Neural cell (in vitro differentiated cells): ENCODE measurements at regions not wholly inside any gene's neighbourhood (a gene's known extent, or its start where the extent isn't known, plus 50 kb on each side); places are given as distances from the start of the nearest gene placed in this dataset.

Experiments used
- H2AFZ ChIP-seq: fragments of 200-600, 300-800 bp; sonication (generic), shearing (Covaris generic); 2 replicates; pipeline ENCODE4 v1.6.0; 2014; ENCODE audit warnings: low read depth, mild to moderate bottlenecking, antibody characterized with exemption, low read length, moderate library complexity
- H3F3A ChIP-seq: fragments of 200-600 bp; shearing (Covaris generic); 2 replicates; pipeline ENCODE4 v1.6.1; 2016; ENCODE audit warnings: mild to moderate bottlenecking, moderate library complexity, mixed read lengths, antibody characterized with exemption, low read length; ENCODE audit not compliant: insufficient read depth, poor library complexity, severe bottlenecking
- H3K27ac ChIP-seq: fragments of 200-600, 300-800 bp; sonication (generic), shearing (Covaris generic); 2 replicates; pipeline ENCODE4 v1.5.1; 2014; ENCODE audit warnings: mild to moderate bottlenecking, low read length, moderate library complexity
- H3K27me3 ChIP-seq: fragments of 300-800, 200-600 bp; sonication (generic), shearing (Covaris generic); 2 replicates; pipeline ENCODE4 v1.6.0; 2014; ENCODE audit warnings: mild to moderate bottlenecking, low read depth, low read length, moderate library complexity; ENCODE audit not compliant: insufficient read depth
- H3K36me3 ChIP-seq: fragments of 300-800, 200-600 bp; sonication (generic), shearing (Covaris generic); 2 replicates; pipeline ENCODE4 v1.5.1; 2014; ENCODE audit warnings: mild to moderate bottlenecking, antibody characterized with exemption, low read length, moderate library complexity; ENCODE audit not compliant: insufficient read depth
- H3K4me2 ChIP-seq: fragments of 300-800, 200-600 bp; sonication (generic), shearing (Covaris generic); 2 replicates; pipeline ENCODE4 v1.6.0; 2014; ENCODE audit warnings: mild to moderate bottlenecking, low read length
- H3K4me3 ChIP-seq: fragments of 300-800, 200-600 bp; sonication (generic), shearing (Covaris generic); 2 replicates; pipeline ENCODE4 v1.5.1; 2014; ENCODE audit warnings: mild to moderate bottlenecking, low read length, moderate library complexity
- H3K79me2 ChIP-seq: fragments of 200-600 bp; shearing (Covaris generic); replicated peaks from 2 replicates; pipeline ENCODE4 v1.6.0; 2014; ENCODE audit warnings: mild to moderate bottlenecking, low read length, moderate library complexity; ENCODE audit not compliant: insufficient read depth
- H3K9ac ChIP-seq: fragments of 300-800, 200-600 bp; sonication (generic), shearing (Covaris generic); 2 replicates; pipeline ENCODE4 v1.6.1; 2016; ENCODE audit warnings: mild to moderate bottlenecking, low read length, mixed read lengths
- H3K9me2 ChIP-seq: fragments of 200-600 bp; shearing (Covaris generic); 2 replicates; pipeline ENCODE4 v1.6.1; 2016; ENCODE audit warnings: mild to moderate bottlenecking, low read length, mixed read lengths; ENCODE audit not compliant: insufficient read depth
- H3K9me3 ChIP-seq: fragments of 200-600, 300-800 bp; sonication (generic), shearing (Covaris generic); 2 replicates; pipeline ENCODE4 v1.6.1; 2016; ENCODE audit warnings: mild to moderate bottlenecking, mixed run types, low read length, moderate library complexity, mixed read lengths
- H4K20me1 ChIP-seq: fragments of 200-600 bp; shearing (Covaris generic); 2 replicates; pipeline ENCODE4 v1.6.1; 2016; ENCODE audit warnings: mild to moderate bottlenecking, mixed run types; ENCODE audit not compliant: insufficient read depth
- EP300 ChIP-seq: fragments of 450-650 bp; conservative IDR thresholded peaks from 2 replicates; pipeline ENCODE4 v1.6.1; 2014; ENCODE audit warnings: antibody characterized with exemption, mild to moderate bottlenecking, moderate library complexity; ENCODE audit not compliant: poor library complexity, severe bottlenecking
- EZH2 ChIP-seq: fragments of 200-600, 300-800 bp; shearing (Covaris generic), sonication (generic); IDR thresholded peaks from 2 replicates; pipeline ENCODE4 v1.6.1; 2014; ENCODE audit warnings: antibody characterized with exemption, low read length, borderline replicate concordance, mild to moderate bottlenecking; ENCODE audit not compliant: insufficient read depth, poor library complexity, severe bottlenecking
- MXI1 ChIP-seq: fragments of 450-650 bp; conservative IDR thresholded peaks from 2 replicates; pipeline ENCODE4 v1.6.1; 2014; ENCODE audit warnings: antibody characterized with exemption, mild to moderate bottlenecking; ENCODE audit not compliant: poor library complexity, severe bottlenecking
- POLR2AphosphoS5 ChIP-seq: IDR thresholded peaks from 2 replicates; pipeline ENCODE4 v1.6.1; 2012
- RAD21 ChIP-seq: fragments of 450-650 bp; conservative IDR thresholded peaks from 2 replicates; pipeline ENCODE4 v1.6.1; 2014; ENCODE audit warnings: antibody characterized with exemption, mild to moderate bottlenecking, moderate library complexity
- SMC3 ChIP-seq: fragments of 450-650 bp; conservative IDR thresholded peaks from 2 replicates; pipeline ENCODE4 v1.6.1; 2014; ENCODE audit warnings: antibody characterized with exemption, mild to moderate bottlenecking, moderate library complexity; ENCODE audit not compliant: poor library complexity
- TAF1 ChIP-seq: IDR thresholded peaks from 2 replicates; pipeline ENCODE4 v1.6.1; 2012; ENCODE audit warnings: low read depth
- TF ChIP-seq, protein P1 (sequence below): IDR thresholded peaks from 2 replicates; pipeline ENCODE4 v1.6.1; 2012; ENCODE audit warnings: borderline replicate concordance
- TF ChIP-seq, protein P2 (sequence below): fragments of 450-650 bp; IDR thresholded peaks from 2 replicates; pipeline ENCODE4 v1.5.1; 2014; ENCODE audit warnings: antibody characterized with exemption, mild to moderate bottlenecking, moderate library complexity; ENCODE audit not compliant: poor library complexity, severe bottlenecking

DNA sequence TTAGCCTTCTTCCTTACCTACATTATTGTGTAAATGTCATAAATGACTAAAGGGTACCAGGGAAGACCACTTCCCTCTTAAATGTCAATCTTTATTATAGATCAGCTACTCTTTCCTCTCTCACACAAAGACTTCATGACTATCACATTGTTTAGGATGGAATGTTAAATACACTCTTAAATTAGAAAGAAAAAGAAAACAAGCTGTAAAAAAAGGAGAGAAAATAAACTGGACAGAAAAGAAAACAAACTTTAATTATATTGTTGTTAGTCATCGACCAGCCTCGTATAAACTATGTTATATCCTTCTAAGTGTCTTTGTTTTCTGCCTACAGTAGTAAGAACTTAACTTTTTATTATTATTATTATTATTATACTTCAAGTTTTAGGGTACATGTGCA lies 666.4 kb upstream of the NR3C2 start:
- no peaks in the 10 kb centered on the region for H3K27me3 ChIP-seq
- H3K9me3 ChIP-seq = no peaks in the 10 kb centered on the region
- no peak overlapping the region for H3K4me2 ChIP-seq
- H3K36me3 ChIP-seq = no peaks in the 10 kb centered on the region
- no peak overlapping the region for H3K9ac ChIP-seq
- TF ChIP-seq MXI1 = no peak
- TF ChIP-seq, protein P1, sequence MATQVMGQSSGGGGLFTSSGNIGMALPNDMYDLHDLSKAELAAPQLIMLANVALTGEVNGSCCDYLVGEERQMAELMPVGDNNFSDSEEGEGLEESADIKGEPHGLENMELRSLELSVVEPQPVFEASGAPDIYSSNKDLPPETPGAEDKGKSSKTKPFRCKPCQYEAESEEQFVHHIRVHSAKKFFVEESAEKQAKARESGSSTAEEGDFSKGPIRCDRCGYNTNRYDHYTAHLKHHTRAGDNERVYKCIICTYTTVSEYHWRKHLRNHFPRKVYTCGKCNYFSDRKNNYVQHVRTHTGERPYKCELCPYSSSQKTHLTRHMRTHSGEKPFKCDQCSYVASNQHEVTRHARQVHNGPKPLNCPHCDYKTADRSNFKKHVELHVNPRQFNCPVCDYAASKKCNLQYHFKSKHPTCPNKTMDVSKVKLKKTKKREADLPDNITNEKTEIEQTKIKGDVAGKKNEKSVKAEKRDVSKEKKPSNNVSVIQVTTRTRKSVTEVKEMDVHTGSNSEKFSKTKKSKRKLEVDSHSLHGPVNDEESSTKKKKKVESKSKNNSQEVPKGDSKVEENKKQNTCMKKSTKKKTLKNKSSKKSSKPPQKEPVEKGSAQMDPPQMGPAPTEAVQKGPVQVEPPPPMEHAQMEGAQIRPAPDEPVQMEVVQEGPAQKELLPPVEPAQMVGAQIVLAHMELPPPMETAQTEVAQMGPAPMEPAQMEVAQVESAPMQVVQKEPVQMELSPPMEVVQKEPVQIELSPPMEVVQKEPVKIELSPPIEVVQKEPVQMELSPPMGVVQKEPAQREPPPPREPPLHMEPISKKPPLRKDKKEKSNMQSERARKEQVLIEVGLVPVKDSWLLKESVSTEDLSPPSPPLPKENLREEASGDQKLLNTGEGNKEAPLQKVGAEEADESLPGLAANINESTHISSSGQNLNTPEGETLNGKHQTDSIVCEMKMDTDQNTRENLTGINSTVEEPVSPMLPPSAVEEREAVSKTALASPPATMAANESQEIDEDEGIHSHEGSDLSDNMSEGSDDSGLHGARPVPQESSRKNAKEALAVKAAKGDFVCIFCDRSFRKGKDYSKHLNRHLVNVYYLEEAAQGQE = no peak
- no peak for TF ChIP-seq POLR2AphosphoS5
- no peak for TF ChIP-seq SMC3
- TF ChIP-seq EZH2 = no peak
- no peak for TF ChIP-seq EP300
- TF ChIP-seq, protein P2, sequence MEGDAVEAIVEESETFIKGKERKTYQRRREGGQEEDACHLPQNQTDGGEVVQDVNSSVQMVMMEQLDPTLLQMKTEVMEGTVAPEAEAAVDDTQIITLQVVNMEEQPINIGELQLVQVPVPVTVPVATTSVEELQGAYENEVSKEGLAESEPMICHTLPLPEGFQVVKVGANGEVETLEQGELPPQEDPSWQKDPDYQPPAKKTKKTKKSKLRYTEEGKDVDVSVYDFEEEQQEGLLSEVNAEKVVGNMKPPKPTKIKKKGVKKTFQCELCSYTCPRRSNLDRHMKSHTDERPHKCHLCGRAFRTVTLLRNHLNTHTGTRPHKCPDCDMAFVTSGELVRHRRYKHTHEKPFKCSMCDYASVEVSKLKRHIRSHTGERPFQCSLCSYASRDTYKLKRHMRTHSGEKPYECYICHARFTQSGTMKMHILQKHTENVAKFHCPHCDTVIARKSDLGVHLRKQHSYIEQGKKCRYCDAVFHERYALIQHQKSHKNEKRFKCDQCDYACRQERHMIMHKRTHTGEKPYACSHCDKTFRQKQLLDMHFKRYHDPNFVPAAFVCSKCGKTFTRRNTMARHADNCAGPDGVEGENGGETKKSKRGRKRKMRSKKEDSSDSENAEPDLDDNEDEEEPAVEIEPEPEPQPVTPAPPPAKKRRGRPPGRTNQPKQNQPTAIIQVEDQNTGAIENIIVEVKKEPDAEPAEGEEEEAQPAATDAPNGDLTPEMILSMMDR = no peak
- TF ChIP-seq TAF1 = no peak
- TF ChIP-seq RAD21 = no peak
- H3K79me2 ChIP-seq = no peaks in the 10 kb centered on the region
- no peaks in the 10 kb centered on the region for H3F3A ChIP-seq
- no peak overlapping the region for H3K27ac ChIP-seq
- no peak overlapping the region for H2AFZ ChIP-seq
- H4K20me1 ChIP-seq = no peaks in the 10 kb centered on the region
- H3K9me2 ChIP-seq = no peaks in the 10 kb centered on the region
- H3K4me3 ChIP-seq = no peak overlapping the region

DNA sequence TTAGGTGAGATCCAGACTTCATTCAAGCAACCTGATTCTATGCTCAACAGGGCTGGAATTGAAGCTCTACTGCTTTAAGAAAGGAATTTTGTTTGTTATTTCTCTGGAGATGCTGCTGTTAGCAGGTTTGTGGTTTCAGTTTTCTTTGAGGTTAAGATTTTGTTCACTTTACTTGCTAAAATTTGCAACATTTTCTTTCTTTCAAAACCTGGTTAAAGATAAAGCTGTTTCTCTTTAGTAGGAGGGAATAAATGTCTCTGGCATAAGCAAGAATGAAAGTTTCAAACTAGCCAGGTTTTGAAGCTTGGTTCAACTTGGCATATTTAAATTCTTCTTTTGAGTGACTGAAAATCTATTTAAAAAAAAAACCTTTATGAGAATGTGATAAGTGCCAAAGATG lies 660.6 kb upstream of the NR3C2 start:
- H3K27ac ChIP-seq = no peak overlapping the region
- no peaks in the 10 kb centered on the region for H3K36me3 ChIP-seq
- TF ChIP-seq POLR2AphosphoS5 (no peak), RAD21 (no peak), EP300 (no peak), MXI1 (no peak), EZH2 (no peak)
- H2AFZ ChIP-seq = no peak overlapping the region
- no peaks in the 10 kb centered on the region for H3F3A ChIP-seq
- H3K79me2 ChIP-seq = no peaks in the 10 kb centered on the region
- H3K4me3 ChIP-seq = no peak overlapping the region
- H3K27me3 ChIP-seq = no peaks in the 10 kb centered on the region
- H3K9ac ChIP-seq = no peak overlapping the region
- H3K4me2 ChIP-seq = no peak overlapping the region
- no peaks in the 10 kb centered on the region for H3K9me3 ChIP-seq
- H3K9me2 ChIP-seq = no peaks in the 10 kb centered on the region
- H4K20me1 ChIP-seq = no peaks in the 10 kb centered on the region

DNA sequence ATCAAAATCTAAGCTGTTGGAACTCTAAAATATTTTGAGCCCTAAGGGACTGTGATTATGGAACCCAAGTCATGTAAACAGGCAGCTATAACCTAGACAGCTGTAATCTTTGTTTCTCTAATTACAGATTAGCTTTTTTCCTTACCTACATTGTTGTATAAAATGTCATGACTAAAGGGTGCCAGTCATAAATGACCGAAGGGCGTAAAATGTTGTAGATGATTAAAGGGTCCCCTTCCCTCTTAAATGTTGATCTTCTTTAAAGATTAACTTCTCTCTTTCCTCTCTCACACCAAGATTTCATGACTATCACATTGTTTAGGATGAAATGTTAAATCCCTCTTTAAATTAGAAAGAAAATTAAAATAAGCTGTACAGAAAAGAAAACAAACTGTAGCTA lies 659.4 kb upstream of the NR3C2 start:
- no peaks in the 10 kb centered on the region for H3K9me2 ChIP-seq
- H2AFZ ChIP-seq = no peak overlapping the region
- H4K20me1 ChIP-seq = no peaks in the 10 kb centered on the region
- no peaks in the 10 kb centered on the region for H3F3A ChIP-seq
- no peaks in the 10 kb centered on the region for H3K9me3 ChIP-seq
- H3K4me3 ChIP-seq = no peak overlapping the region
- TF ChIP-seq RAD21 (no peak), SMC3 (no peak), EP300 (no peak), TAF1 (no peak), EZH2 (no peak), POLR2AphosphoS5 (no peak), MXI1 (no peak)
- TF ChIP-seq, protein P1 = no peak
- TF ChIP-seq, protein P2 = no peak
- no peaks in the 10 kb centered on the region for H3K36me3 ChIP-seq
- no peaks in the 10 kb centered on the region for H3K79me2 ChIP-seq
- no peak overlapping the region for H3K9ac ChIP-seq
- no peaks in the 10 kb centered on the region for H3K27me3 ChIP-seq
- no peak overlapping the region for H3K27ac ChIP-seq
- H3K4me2 ChIP-seq = no peak overlapping the region
